ENCODE measurements at regions not wholly inside any gene's neighbourhood (a gene's known extent, or its start where the extent isn't known, plus 50 kb on each side); places are given as distances from the start of the nearest gene placed in this dataset.

DNA sequence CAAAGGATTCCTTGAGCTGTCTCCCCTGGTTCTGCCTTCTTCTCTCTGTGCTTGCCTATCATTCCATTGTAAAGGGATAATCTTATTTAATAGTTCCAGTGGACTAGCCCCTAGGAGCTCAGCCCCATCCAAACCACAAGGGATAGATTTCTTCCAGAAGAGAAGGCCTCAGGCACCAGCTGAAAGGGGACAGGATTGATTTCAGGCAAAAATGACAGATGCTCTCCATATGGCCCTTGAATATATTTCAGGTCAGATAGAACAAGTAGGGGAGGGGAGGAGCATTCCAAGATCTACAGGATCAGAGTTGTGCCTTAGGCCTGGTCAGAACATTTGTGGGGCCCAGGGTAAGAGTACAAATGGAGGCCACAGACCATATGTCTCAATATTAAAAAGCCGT lies 85.3 kb downstream of the RPLP1 start:
- H3K4me1 ChIP-seq = no peaks in the 10 kb centered on the region
- no peak for DNase-seq (ENCODE audit: low spot score in 2 of 2)
- TF ChIP-seq POLR2AphosphoS5 (IDR thresholded peaks at IDR 0.05) = no peak
- TF ChIP-seq, protein P1, sequence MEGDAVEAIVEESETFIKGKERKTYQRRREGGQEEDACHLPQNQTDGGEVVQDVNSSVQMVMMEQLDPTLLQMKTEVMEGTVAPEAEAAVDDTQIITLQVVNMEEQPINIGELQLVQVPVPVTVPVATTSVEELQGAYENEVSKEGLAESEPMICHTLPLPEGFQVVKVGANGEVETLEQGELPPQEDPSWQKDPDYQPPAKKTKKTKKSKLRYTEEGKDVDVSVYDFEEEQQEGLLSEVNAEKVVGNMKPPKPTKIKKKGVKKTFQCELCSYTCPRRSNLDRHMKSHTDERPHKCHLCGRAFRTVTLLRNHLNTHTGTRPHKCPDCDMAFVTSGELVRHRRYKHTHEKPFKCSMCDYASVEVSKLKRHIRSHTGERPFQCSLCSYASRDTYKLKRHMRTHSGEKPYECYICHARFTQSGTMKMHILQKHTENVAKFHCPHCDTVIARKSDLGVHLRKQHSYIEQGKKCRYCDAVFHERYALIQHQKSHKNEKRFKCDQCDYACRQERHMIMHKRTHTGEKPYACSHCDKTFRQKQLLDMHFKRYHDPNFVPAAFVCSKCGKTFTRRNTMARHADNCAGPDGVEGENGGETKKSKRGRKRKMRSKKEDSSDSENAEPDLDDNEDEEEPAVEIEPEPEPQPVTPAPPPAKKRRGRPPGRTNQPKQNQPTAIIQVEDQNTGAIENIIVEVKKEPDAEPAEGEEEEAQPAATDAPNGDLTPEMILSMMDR (IDR thresholded peaks at IDR 0.05) = no peak
- H3K9me3 ChIP-seq = no peaks in the 10 kb centered on the region
- no peaks in the 10 kb centered on the region for H3K36me3 ChIP-seq
- no peak overlapping the region for H3K4me3 ChIP-seq
- intact Hi-C loops (cut with DNase I; ENCODE audit: low total_unique reads) = no loop called here
- H3K27me3 ChIP-seq = no peaks in the 10 kb centered on the region
- no peak overlapping the region for H3K27ac ChIP-seq

DNA sequence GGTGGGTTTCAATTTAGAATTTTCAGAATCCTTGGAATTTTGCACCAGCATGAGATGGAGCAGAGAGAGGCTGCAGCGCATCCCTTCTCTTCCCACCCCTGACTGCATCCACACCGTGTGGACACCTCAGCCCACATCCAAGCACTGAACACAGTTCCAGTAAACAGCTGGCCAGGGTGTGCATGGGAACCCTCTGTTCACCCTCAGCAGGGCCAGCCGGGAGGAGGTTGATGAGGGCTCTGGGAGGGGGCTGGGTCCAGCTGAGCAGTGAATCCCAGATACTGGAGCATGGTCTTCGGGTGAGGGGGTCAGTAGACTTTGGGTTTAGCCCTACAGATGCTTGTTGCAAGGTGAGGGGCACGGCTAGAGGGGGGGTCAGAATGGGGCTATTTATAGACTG lies 85.8 kb downstream of the RPLP1 start:
- no peak for DNase-seq (ENCODE audit: low spot score in 2 of 2)
- intact Hi-C loops (cut with DNase I; ENCODE audit: low total_unique reads) = no loop called here
- no peaks in the 10 kb centered on the region for H3K36me3 ChIP-seq
- H3K27ac ChIP-seq = no peak overlapping the region
- no peaks in the 10 kb centered on the region for H3K9me3 ChIP-seq
- H3K4me1 ChIP-seq = no peaks in the 10 kb centered on the region
- TF ChIP-seq, protein P1 (IDR thresholded peaks at IDR 0.05) = no peak
- no peak for TF ChIP-seq POLR2A (IDR thresholded peaks at IDR 0.05)
- TF ChIP-seq POLR2AphosphoS5 (IDR thresholded peaks at IDR 0.05) = no peak
- no peak overlapping the region for H3K4me3 ChIP-seq
- H3K27me3 ChIP-seq = no peaks in the 10 kb centered on the region

DNA sequence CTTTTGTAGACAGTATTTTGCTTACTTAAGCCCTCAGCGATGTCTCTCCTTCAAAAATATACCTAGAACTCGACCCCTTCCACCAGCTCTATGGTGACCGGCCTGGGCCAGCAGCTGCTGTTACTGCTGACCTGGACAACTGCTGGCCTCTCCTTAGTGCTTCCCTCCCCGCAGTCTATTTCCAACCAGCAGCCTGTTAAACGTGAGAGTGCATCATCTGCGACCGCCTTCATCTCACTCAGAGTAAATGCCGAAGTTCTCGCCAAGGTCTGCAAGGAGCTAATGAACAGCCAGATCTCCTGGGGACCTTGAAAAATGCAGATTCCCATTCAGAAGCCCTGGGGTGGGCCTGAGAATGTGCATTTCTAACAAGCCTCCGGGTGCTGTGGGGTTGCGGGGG lies 86.7 kb downstream of the RPLP1 start:
- no peak for DNase-seq (ENCODE audit: low spot score in 2 of 2)
- Histone ChIP-seq H3K4me3 (no peak overlapping the region), H3K27me3 (no peaks in the 10 kb centered on the region), H3K27ac (no peak overlapping the region), H3K9me3 (no peaks in the 10 kb centered on the region), H3K36me3 (no peaks in the 10 kb centered on the region), H3K4me1 (no peaks in the 10 kb centered on the region)
- TF ChIP-seq, protein P1 (IDR thresholded peaks at IDR 0.05) = no peak
- TF ChIP-seq POLR2AphosphoS5 (IDR thresholded peaks at IDR 0.05) (no peak), POLR2A (IDR thresholded peaks at IDR 0.05) (no peak)
- intact Hi-C loops (cut with DNase I; ENCODE audit: low total_unique reads) = no loop called here

DNA sequence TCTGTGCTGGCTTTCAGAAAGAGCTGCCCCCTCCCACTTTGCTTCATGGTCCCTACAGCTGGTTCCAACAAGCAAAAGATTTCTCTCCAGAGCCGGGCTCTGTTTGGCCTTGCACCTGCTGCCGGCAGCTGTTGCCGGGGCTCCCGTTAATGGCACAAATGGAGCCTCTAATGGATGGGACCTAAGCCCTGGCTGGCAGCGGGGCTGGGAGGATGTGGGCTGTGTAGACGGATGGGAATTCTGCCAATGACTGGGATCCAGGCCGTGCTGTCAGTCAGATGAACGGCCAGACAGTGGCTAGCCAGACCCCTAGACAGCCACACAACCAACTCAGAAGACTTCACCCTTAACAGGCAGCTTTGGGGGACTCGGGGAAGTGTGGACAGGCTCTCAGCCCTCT lies 88.0 kb downstream of the RPLP1 start:
- H3K4me3 ChIP-seq = no peak overlapping the region
- intact Hi-C loops (cut with DNase I; ENCODE audit: low total_unique reads) = no loop called here
- H3K4me1 ChIP-seq = no peaks in the 10 kb centered on the region
- no peak overlapping the region for H3K27ac ChIP-seq
- no peaks in the 10 kb centered on the region for H3K27me3 ChIP-seq
- DNase-seq (ENCODE audit: low spot score in 2 of 2) = no peak
- H3K9me3 ChIP-seq = no peaks in the 10 kb centered on the region
- H3K36me3 ChIP-seq = no peaks in the 10 kb centered on the region
- no peak for TF ChIP-seq POLR2AphosphoS5 (IDR thresholded peaks at IDR 0.05)
- TF ChIP-seq, protein P1 (IDR thresholded peaks at IDR 0.05) = no peak
- TF ChIP-seq POLR2A (IDR thresholded peaks at IDR 0.05) = no peak

DNA sequence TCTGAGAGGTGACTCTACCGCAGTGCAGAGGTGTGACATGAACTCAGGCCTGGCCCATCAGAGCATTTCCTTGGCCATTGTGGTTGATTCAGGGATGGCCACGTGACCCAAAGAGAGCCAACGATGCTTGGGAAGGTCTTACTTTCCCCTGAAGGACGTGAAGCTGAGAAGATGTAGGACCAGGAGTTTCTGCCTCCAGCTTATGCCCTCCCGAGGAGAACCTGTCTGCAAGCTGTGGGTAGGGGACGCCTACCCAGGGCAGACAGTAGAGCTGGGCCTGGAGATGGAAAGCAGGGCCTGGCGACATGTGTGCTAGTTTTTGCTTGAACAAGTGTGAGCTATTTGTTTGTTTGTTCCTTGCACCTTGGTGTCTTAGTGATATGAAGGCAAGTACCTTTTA lies 89.4 kb downstream of the RPLP1 start:
- TF ChIP-seq POLR2AphosphoS5 (IDR thresholded peaks at IDR 0.05) (no peak), POLR2A (IDR thresholded peaks at IDR 0.05) (no peak)
- TF ChIP-seq, protein P1 (IDR thresholded peaks at IDR 0.05) = no peak
- Histone ChIP-seq H3K4me1 (no peaks in the 10 kb centered on the region), H3K27me3 (no peaks in the 10 kb centered on the region), H3K27ac (no peak overlapping the region), H3K36me3 (no peaks in the 10 kb centered on the region), H3K9me3 (no peaks in the 10 kb centered on the region), H3K4me3 (no peak overlapping the region)
- no peak for DNase-seq (ENCODE audit: low spot score in 2 of 2)
- intact Hi-C loops (cut with DNase I; ENCODE audit: low total_unique reads) = no loop called here
